ENCODE measurements at regions not wholly inside any gene's neighbourhood (a gene's known extent, or its start where the extent isn't known, plus 50 kb on each side); places are given as distances from the start of the nearest gene placed in this dataset.

DNA sequence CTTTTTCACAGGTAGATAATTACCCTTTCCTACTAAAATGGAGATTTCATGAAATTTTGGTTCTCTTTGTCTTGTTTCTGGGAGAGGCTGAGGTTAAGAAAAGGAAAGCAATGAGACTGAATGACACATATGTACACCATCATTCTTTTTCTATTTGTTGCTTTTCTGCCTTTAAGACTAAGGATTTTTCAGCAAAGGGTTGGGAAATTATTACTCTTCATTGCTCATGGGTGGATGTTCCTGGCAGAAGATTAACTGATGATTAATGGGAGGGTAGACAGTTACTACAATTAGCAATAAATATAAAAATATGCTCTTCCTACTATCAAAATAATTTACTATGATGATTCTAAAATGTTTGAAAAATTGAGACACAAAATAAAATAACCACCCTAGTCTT lies 316.5 kb upstream of the USP24 start:
- DNase-seq (ENCODE audit: low read depth, low spot score): no peak
- H3K9me3 ChIP-seq (ENCODE audit: low read depth, low read length): no peaks in the 10 kb centered on the region
- TF ChIP-seq POLR2AphosphoS5 (IDR thresholded peaks at IDR 0.05; ENCODE audit: borderline replicate concordance, low read depth, low read length): no peak
- no peak for TF ChIP-seq EZH2 (IDR thresholded peaks at IDR 0.05)
- no peak for TF ChIP-seq FOXP2 (optimal IDR thresholded peaks at IDR 0.05; ENCODE audit: control extremely low read depth, extremely low read length, insufficient read depth)
- H3K4me3 ChIP-seq: no peak overlapping the region
- H3K36me3 ChIP-seq (ENCODE audit: insufficient read depth, low read length): no peaks in the 10 kb centered on the region
- H3K9ac ChIP-seq (ENCODE audit: insufficient read length): no peak overlapping the region
- no peak overlapping the region for H3K27ac ChIP-seq

DNA sequence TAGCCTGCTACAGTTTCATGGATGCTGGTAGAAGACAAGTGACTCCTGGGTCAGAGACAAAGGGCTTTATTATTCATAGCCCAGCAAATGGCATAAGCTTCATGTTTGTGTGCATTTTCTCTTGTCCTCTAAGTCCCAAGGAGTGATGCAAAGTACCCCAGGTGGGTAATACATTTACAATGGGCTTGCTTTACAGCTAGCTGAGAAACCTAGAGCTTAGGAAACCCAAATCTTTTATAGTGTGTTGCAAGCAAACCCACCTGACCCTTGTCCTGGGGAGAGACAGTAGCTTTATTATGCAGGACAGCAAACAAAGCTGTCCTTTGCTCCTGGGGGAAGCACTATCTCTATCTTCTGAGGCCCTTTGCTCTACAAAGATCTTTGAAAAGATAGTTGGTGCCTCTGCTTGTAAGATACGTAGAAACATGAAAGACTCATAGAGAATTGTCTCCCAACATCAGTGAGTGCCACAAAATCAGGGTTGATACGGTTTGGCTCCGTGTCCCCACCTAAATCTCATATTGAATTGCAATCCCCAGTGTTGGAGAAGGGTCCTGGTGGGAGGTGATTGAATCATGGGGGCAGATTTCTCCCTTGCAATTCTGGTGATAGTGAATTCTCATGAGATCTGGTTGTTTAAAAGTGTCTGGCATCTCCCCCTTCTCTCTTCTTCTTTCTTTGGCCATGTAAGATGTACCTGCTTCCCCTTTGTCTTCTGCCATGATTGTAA lies 315.8 kb upstream of the USP24 start:
- no peaks in the 10 kb centered on the region for H3K9me3 ChIP-seq (ENCODE audit: low read depth, low read length)
- no peak for TF ChIP-seq FOXP2 (optimal IDR thresholded peaks at IDR 0.05; ENCODE audit: control extremely low read depth, extremely low read length, insufficient read depth)
- no peak for TF ChIP-seq EZH2 (IDR thresholded peaks at IDR 0.05)
- TF ChIP-seq POLR2AphosphoS5 (IDR thresholded peaks at IDR 0.05; ENCODE audit: borderline replicate concordance, low read depth, low read length): no peak
- H3K36me3 ChIP-seq (ENCODE audit: insufficient read depth, low read length): no peaks in the 10 kb centered on the region
- H3K9ac ChIP-seq (ENCODE audit: insufficient read length): no peak overlapping the region
- DNase-seq (ENCODE audit: low read depth, low spot score): no peak
- no peak overlapping the region for H3K27ac ChIP-seq
- H3K4me3 ChIP-seq: no peak overlapping the region

DNA sequence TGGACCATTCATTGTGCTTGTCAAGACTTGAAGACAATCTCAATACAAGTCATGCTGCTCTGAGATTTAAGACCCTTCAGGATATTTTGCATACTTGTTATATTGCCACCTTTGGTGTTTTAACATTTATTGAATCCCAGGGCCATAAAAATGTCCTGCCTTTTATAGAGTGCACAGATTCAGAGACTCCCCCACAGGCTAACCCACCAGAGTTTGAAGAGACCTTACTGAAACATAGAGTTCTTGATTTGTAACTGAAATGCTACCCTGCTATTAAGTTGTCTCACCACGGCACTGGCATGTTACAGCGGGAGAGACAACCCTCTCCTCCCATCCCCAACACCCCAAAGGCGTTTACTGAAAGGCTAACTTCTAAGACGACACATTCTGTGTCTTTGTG lies 313.9 kb upstream of the USP24 start:
- DNase-seq (ENCODE audit: low read depth, low spot score): no peak
- Histone ChIP-seq H3K9ac (ENCODE audit: insufficient read length) (no peak overlapping the region), H3K4me3 (no peak overlapping the region), H3K9me3 (ENCODE audit: low read depth, low read length) (no peaks in the 10 kb centered on the region), H3K27ac (no peak overlapping the region), H3K36me3 (ENCODE audit: insufficient read depth, low read length) (no peaks in the 10 kb centered on the region)
- TF ChIP-seq EZH2 (IDR thresholded peaks at IDR 0.05) (no peak), FOXP2 (optimal IDR thresholded peaks at IDR 0.05; ENCODE audit: control extremely low read depth, extremely low read length, insufficient read depth) (no peak), POLR2AphosphoS5 (IDR thresholded peaks at IDR 0.05; ENCODE audit: borderline replicate concordance, low read depth, low read length) (no peak)

DNA sequence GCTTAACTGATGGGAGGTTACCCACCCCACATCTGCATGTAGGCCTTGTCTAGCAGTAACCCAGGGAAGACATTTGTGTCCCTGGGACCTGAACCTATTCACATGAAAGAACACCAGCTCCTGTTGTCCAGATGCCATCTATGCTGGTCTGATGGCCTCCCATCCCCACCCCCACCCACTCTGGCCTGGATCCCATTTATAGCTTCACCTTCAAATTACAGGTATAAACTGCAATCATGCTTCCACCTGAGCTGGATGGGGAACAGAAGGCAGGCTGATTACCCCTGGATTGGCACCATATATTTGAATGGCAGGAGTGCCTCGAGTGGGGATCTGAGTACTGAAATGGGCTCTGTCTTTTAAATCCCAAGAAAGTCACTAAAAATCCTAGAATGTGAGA lies 312.7 kb upstream of the USP24 start:
- Histone ChIP-seq H3K27ac (no peak overlapping the region), H3K36me3 (ENCODE audit: insufficient read depth, low read length) (no peaks in the 10 kb centered on the region), H3K9ac (ENCODE audit: insufficient read length) (no peak overlapping the region), H3K4me3 (no peak overlapping the region), H3K9me3 (ENCODE audit: low read depth, low read length) (no peaks in the 10 kb centered on the region)
- no peak for TF ChIP-seq FOXP2 (optimal IDR thresholded peaks at IDR 0.05; ENCODE audit: control extremely low read depth, extremely low read length, insufficient read depth)
- no peak for DNase-seq (ENCODE audit: low read depth, low spot score)

DNA sequence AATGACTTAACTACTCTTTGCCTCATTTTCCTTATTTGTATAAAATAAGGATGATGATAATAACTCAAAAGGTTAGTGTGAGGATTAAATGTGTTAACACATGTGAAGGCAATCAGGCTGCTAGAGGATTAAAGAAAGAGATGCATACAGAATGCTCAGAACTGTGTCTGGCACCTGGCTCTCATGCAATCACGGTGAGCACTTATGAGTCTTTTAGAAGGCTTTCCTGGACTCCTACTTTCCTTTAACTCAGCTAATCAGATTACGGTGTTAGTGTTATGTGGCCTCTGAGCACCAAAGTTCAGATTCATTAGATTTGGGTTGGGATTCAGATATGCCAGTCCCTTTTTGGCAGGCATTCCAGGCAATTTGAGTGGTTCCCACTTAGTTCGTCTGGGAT lies 311.6 kb upstream of the USP24 start:
- TF ChIP-seq FOXP2 (optimal IDR thresholded peaks at IDR 0.05; ENCODE audit: control extremely low read depth, extremely low read length, insufficient read depth): no peak
- TF ChIP-seq EZH2 (IDR thresholded peaks at IDR 0.05): no peak
- TF ChIP-seq POLR2AphosphoS5 (IDR thresholded peaks at IDR 0.05; ENCODE audit: borderline replicate concordance, low read depth, low read length): no peak
- H3K36me3 ChIP-seq (ENCODE audit: insufficient read depth, low read length): no peaks in the 10 kb centered on the region
- H3K27ac ChIP-seq: no peak overlapping the region
- no peak for DNase-seq (ENCODE audit: low read depth, low spot score)
- H3K9ac ChIP-seq (ENCODE audit: insufficient read length): no peak overlapping the region
- H3K9me3 ChIP-seq (ENCODE audit: low read depth, low read length): no peaks in the 10 kb centered on the region
- no peak overlapping the region for H3K4me3 ChIP-seq

DNA sequence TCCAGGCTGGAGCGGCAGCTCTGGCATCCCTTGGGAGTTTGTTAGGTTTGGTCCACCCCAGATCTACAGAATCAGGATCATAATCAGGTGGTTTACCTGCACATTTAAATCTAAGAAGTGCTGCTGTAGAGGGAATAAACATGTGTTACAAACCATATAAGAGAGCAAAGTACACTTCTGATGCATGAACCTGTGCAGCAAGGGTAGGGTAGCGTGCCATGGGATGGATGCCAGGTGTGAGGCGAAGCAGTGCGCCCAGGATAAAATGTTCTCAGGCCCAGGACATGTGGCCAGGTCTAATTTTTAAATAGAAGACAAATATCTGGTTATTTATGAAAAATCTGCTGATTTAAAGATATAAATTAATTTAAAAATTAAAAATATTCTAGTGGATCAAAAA lies 308.8 kb upstream of the USP24 start:
- H3K36me3 ChIP-seq (ENCODE audit: insufficient read depth, low read length): no peaks in the 10 kb centered on the region
- H3K9me3 ChIP-seq (ENCODE audit: low read depth, low read length): no peaks in the 10 kb centered on the region
- TF ChIP-seq POLR2AphosphoS5 (IDR thresholded peaks at IDR 0.05; ENCODE audit: borderline replicate concordance, low read depth, low read length) (no peak), EZH2 (IDR thresholded peaks at IDR 0.05) (no peak), FOXP2 (optimal IDR thresholded peaks at IDR 0.05; ENCODE audit: control extremely low read depth, extremely low read length, insufficient read depth) (no peak)
- no peak for DNase-seq (ENCODE audit: low read depth, low spot score)
- H3K9ac ChIP-seq (ENCODE audit: insufficient read length): no peak overlapping the region
- no peak overlapping the region for H3K27ac ChIP-seq
- H3K4me3 ChIP-seq: no peak overlapping the region

DNA sequence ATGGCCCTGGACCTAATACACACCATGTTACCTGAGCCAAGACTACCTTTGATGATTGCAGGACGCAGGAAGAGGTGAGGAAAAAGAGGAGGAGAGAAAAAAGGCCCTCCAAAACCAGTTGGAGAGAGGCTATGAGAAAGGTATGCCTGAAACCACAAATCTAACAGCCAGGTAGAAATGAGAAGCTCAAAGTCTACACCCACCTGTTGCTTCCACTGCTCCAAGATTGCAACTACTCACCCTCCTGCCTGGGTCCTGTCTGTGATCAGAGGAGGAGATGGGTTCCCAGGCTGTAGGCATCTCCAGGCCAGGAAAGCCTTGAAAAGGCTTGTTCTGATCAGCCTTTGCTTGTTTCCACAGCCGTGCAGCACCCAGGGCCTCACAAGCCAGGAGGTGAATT lies 307.8 kb upstream of the USP24 start:
- no peaks in the 10 kb centered on the region for H3K9me3 ChIP-seq (ENCODE audit: low read depth, low read length)
- H3K36me3 ChIP-seq (ENCODE audit: insufficient read depth, low read length): no peaks in the 10 kb centered on the region
- TF ChIP-seq FOXP2 (optimal IDR thresholded peaks at IDR 0.05; ENCODE audit: control extremely low read depth, extremely low read length, insufficient read depth) (no peak), EZH2 (IDR thresholded peaks at IDR 0.05) (no peak), POLR2AphosphoS5 (IDR thresholded peaks at IDR 0.05; ENCODE audit: borderline replicate concordance, low read depth, low read length) (no peak)
- H3K4me3 ChIP-seq: no peak overlapping the region
- no peak overlapping the region for H3K27ac ChIP-seq
- H3K9ac ChIP-seq (ENCODE audit: insufficient read length): no peak overlapping the region
- no peak for DNase-seq (ENCODE audit: low read depth, low spot score)

DNA sequence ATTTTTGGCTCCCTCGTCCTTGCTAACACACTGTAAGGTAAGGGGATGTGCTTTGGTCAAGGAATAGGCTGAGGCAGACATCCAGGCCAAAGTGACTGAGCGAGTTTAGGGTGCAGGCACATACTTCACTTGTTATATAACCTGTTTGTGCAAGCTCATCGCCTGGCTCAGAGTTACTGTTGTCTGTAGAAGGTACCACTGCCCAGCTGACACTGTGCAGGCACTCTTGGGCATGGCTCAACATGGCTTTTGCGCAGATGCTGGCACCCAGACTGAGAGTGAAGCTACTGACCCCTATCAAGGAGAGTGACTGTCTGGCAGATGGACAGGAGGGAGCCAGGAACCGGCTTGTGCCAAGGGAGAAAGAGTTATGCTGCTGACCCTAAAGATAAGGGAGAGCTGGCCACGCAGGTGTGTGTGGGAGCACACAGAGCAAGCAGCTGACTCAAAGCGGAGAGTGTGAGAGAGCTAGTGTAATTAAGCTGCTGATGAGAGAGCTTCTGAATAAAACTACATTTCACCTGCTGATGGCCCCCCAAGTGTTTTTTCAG lies 307.3 kb upstream of the USP24 start:
- no peak for DNase-seq (ENCODE audit: low read depth, low spot score)
- no peak overlapping the region for H3K27ac ChIP-seq
- no peaks in the 10 kb centered on the region for H3K9me3 ChIP-seq (ENCODE audit: low read depth, low read length)
- no peak for TF ChIP-seq POLR2AphosphoS5 (IDR thresholded peaks at IDR 0.05; ENCODE audit: borderline replicate concordance, low read depth, low read length)
- TF ChIP-seq FOXP2 (optimal IDR thresholded peaks at IDR 0.05; ENCODE audit: control extremely low read depth, extremely low read length, insufficient read depth): no peak
- TF ChIP-seq EZH2 (IDR thresholded peaks at IDR 0.05): no peak
- no peak overlapping the region for H3K9ac ChIP-seq (ENCODE audit: insufficient read length)
- no peaks in the 10 kb centered on the region for H3K36me3 ChIP-seq (ENCODE audit: insufficient read depth, low read length)
- H3K4me3 ChIP-seq: no peak overlapping the region

DNA sequence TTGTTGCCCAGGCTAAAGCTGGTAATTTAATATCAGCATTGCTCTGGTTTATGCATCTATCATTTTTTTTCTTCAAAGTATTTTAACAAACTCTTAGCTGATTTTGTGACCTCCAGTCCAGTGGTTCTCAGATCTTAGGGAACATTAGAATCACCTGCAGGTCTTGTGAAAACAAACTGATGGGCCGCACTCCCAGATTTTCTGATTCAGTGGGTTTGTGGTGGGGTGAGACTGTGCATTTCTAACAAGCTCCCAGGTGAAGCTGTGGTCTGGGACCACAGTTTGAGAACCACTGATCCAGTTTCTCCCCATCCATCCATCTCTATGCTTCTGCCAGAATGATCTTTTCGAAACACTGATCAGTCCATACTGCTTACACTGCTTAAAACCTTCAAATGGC lies 305.7 kb upstream of the USP24 start:
- Histone ChIP-seq H3K9me3 (ENCODE audit: low read depth, low read length) (no peaks in the 10 kb centered on the region), H3K27ac (no peak overlapping the region), H3K9ac (ENCODE audit: insufficient read length) (no peak overlapping the region), H3K4me3 (no peak overlapping the region), H3K36me3 (ENCODE audit: insufficient read depth, low read length) (no peaks in the 10 kb centered on the region)
- no peak for DNase-seq (ENCODE audit: low read depth, low spot score)
- TF ChIP-seq FOXP2 (optimal IDR thresholded peaks at IDR 0.05; ENCODE audit: control extremely low read depth, extremely low read length, insufficient read depth) (no peak), POLR2AphosphoS5 (IDR thresholded peaks at IDR 0.05; ENCODE audit: borderline replicate concordance, low read depth, low read length) (no peak), EZH2 (IDR thresholded peaks at IDR 0.05) (no peak)
